Uterus (tissue), 2 donors: ENCODE measurements at regions not wholly inside any gene's neighbourhood (a gene's known extent, or its start where the extent isn't known, plus 50 kb on each side); places are given as distances from the start of the nearest gene placed in this dataset.

Source experiments
- CTCF ChIP-seq, 4 experiments: fragments of 200-600 bp in 2 of 4; fragments of 450-650 bp in 2 of 4; sonication (generic) in 2 of 4; IDR thresholded peaks; one replicate each; pipeline ENCODE4 v1.5.1; 2016 to 2019; ENCODE audit warnings: antibody characterized with exemption in 4 of 4, mild to moderate bottlenecking in 2 of 4, moderate library complexity in 1 of 4
- POLR2A ChIP-seq, 2 donors: fragments of 450-650 bp; IDR thresholded peaks; one replicate each; pipeline ENCODE4 v1.6.1; 2016; ENCODE audit warnings: antibody characterized with exemption in 2 of 2, mild to moderate bottlenecking in 1 of 2, moderate library complexity in 1 of 2

- no peak for TF ChIP-seq CTCF (IDR thresholded peaks at IDR 0.05)
- no peak for TF ChIP-seq POLR2A (IDR thresholded peaks at IDR 0.05)
Observed at GRCh38 chr6:147873816-147874215, 365.3 kb downstream of the SAMD5 start.
